ENCODE measurements at regions not wholly inside any gene's neighbourhood (a gene's known extent, or its start where the extent isn't known, plus 50 kb on each side); places are given as distances from the start of the nearest gene placed in this dataset.

DNA sequence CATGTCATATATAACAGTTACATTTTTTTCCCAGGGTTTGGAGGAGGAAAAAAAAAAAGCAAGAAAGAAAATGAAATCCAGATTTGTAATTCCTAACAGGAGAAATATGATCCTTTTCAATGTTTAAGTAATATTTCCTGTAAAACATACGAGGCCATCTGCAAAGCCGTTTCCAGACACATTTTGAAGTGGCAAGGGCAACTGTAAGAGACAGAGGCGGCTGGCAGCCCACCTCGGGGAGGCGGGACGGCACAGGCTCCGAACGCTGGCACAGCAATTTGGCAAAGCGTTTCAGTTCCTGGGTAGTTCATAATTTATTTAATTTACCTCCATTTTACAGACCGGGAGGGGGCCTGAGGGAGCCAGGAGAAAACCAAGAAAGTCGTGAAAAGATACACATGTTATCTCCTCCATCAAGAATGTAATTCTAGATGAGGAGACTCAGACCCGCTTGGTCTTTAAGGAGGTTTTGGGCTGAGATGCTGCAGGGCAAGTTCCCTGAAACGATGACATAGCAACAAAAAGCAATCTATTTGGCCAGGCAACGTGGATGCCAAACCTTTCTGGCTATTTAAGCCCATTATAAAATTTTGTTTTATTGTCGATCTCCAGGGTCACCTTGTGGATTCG lies 448.5 kb upstream of the MKI67 start:
- TF ChIP-seq POLR2A (IDR thresholded peaks at IDR 0.05; ENCODE audit: low read depth, low read length) (no peak), POLR2AphosphoS5 (IDR thresholded peaks at IDR 0.05; ENCODE audit: low read depth, low read length) (no peak)

Data from GM12891 (cell line).